ENCODE measurements at regions not wholly inside any gene's neighbourhood (a gene's known extent, or its start where the extent isn't known, plus 50 kb on each side); places are given as distances from the start of the nearest gene placed in this dataset.

GRCh38 chr21:29477941-29478340 lies 179.2 kb downstream of the BACH1 start:
- H3K27ac ChIP-seq (ENCODE audit: low read length): no peak overlapping the region
- H3K4me1 ChIP-seq (ENCODE audit: control insufficient read depth, insufficient read depth, low read length): no peaks in the 10 kb centered on the region
- ChIA-PET CTCF (no interaction called here), POLR2A (no interaction called here)
- no peaks in the 10 kb centered on the region for H3K27me3 ChIP-seq (ENCODE audit: control insufficient read depth, insufficient read depth, low read length)
- DNase-seq (ENCODE audit: low read depth, low spot score): no peak
- no TSS peak for BruUV-seq (replicated peaks)
- no peaks in the 10 kb centered on the region for H3K36me3 ChIP-seq (ENCODE audit: control insufficient read depth, insufficient read depth, low read length)
- no peaks in the 10 kb centered on the region for H3K9me3 ChIP-seq (ENCODE audit: control insufficient read depth, insufficient read depth, low read depth, low read length)
- intact Hi-C loops (cut with micrococcal nuclease; ENCODE audit: unreplicated experiment) (loop anchor here (2.0 kb wide), 1 partner anchor 371 kb away; no protein-coding TSS in a partner anchor), in situ Hi-C loops (cut with HindIII; ENCODE audit: low pct_unique_long_range_greater_than_20kb, low sequenced_read_pairs) (no loop called here)
- ATAC-seq: no peak
- H3K4me3 ChIP-seq (ENCODE audit: low read depth in 2 of 2, low read length in 2 of 2): no peak overlapping the region
- no peak for TF ChIP-seq TCF7L2 (IDR thresholded peaks at IDR 0.05; ENCODE audit: low read depth, low read length)
- TF ChIP-seq CTCF (IDR thresholded peaks at IDR 0.05): no peak
- TF ChIP-seq POLR2AphosphoS5 (IDR thresholded peaks at IDR 0.05; ENCODE audit: low read depth, low read length): no peak
- no peak for TF ChIP-seq SIN3A (IDR thresholded peaks at IDR 0.05; ENCODE audit: borderline replicate concordance, insufficient read depth, low read depth, low read length)
- TF ChIP-seq, protein P1, sequence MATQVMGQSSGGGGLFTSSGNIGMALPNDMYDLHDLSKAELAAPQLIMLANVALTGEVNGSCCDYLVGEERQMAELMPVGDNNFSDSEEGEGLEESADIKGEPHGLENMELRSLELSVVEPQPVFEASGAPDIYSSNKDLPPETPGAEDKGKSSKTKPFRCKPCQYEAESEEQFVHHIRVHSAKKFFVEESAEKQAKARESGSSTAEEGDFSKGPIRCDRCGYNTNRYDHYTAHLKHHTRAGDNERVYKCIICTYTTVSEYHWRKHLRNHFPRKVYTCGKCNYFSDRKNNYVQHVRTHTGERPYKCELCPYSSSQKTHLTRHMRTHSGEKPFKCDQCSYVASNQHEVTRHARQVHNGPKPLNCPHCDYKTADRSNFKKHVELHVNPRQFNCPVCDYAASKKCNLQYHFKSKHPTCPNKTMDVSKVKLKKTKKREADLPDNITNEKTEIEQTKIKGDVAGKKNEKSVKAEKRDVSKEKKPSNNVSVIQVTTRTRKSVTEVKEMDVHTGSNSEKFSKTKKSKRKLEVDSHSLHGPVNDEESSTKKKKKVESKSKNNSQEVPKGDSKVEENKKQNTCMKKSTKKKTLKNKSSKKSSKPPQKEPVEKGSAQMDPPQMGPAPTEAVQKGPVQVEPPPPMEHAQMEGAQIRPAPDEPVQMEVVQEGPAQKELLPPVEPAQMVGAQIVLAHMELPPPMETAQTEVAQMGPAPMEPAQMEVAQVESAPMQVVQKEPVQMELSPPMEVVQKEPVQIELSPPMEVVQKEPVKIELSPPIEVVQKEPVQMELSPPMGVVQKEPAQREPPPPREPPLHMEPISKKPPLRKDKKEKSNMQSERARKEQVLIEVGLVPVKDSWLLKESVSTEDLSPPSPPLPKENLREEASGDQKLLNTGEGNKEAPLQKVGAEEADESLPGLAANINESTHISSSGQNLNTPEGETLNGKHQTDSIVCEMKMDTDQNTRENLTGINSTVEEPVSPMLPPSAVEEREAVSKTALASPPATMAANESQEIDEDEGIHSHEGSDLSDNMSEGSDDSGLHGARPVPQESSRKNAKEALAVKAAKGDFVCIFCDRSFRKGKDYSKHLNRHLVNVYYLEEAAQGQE (IDR thresholded peaks at IDR 0.05; ENCODE audit: insufficient read depth in 1 of 2, low read depth in 2 of 2, low read length in 1 of 2): no peak

- intact Hi-C loops (cut with micrococcal nuclease; ENCODE audit: unreplicated experiment) (no loop called here), in situ Hi-C loops (cut with HindIII; ENCODE audit: low pct_unique_long_range_greater_than_20kb, low sequenced_read_pairs) (no loop called here)
- H3K27me3 ChIP-seq (ENCODE audit: control insufficient read depth, insufficient read depth, low read length): no peaks in the 10 kb centered on the region
- BruUV-seq (replicated peaks): no TSS peak
- H3K36me3 ChIP-seq (ENCODE audit: control insufficient read depth, insufficient read depth, low read length): no peaks in the 10 kb centered on the region
- H3K27ac ChIP-seq (ENCODE audit: low read length): no peak overlapping the region
- TF ChIP-seq SIN3A (IDR thresholded peaks at IDR 0.05; ENCODE audit: borderline replicate concordance, insufficient read depth, low read depth, low read length): no peak
- TF ChIP-seq, protein P1 (IDR thresholded peaks at IDR 0.05; ENCODE audit: insufficient read depth in 1 of 2, low read depth in 2 of 2, low read length in 1 of 2): no peak
- no peak for TF ChIP-seq CTCF (IDR thresholded peaks at IDR 0.05)
- TF ChIP-seq POLR2AphosphoS5 (IDR thresholded peaks at IDR 0.05; ENCODE audit: low read depth, low read length): no peak
- TF ChIP-seq TCF7L2 (IDR thresholded peaks at IDR 0.05; ENCODE audit: low read depth, low read length): no peak
- no peaks in the 10 kb centered on the region for H3K4me1 ChIP-seq (ENCODE audit: control insufficient read depth, insufficient read depth, low read length)
- no peak for DNase-seq (ENCODE audit: low read depth, low spot score)
- CTCF ChIA-PET: no interaction called here
- POLR2A ChIA-PET: no interaction called here
- H3K4me3 ChIP-seq (ENCODE audit: low read depth in 2 of 2, low read length in 2 of 2): no peak overlapping the region
- no peaks in the 10 kb centered on the region for H3K9me3 ChIP-seq (ENCODE audit: control insufficient read depth, insufficient read depth, low read depth, low read length)
- ATAC-seq: no peak
Observed at GRCh38 chr21:29481081-29481480, 182.4 kb downstream of the BACH1 start.

All from Panc1 (cell line).